CD4-positive, alpha-beta T cell (primary cell): ENCODE measurements at regions not wholly inside any gene's neighbourhood (a gene's known extent, or its start where the extent isn't known, plus 50 kb on each side); places are given as distances from the start of the nearest gene placed in this dataset.
"Not testable (repeated sequence)": the region's sequence is repeated elsewhere in the genome, so short reads cannot be mapped to it uniquely, and the experiment has no call there.

Experiments
- ATAC-seq: fragments of 200-7000 bp; cut with Tn5 transposase; one replicate; pipeline ENCODE4 v1.10.0; 2022; ENCODE audit warnings: mild to moderate bottlenecking; ENCODE audit not compliant: poor library complexity
- CTCF ChIA-PET: fragments of 350-600 bp; sonication (Branson Sonifier 250); formaldehyde crosslinking; loops from one replicate; lab custom pipeline; 2021; ENCODE audit warnings: antibody characterized with exemption, inconsistent platforms; lab: Charles Lee
- POLR2A ChIA-PET: fragments of 350-600 bp; sonication (Branson Sonifier 250); formaldehyde crosslinking; loops from one replicate; lab custom pipeline; 2021; ENCODE audit warnings: antibody characterized with exemption, inconsistent platforms; lab: Charles Lee
- DNase-seq, 14 experiments: peaks; one replicate each; pipeline ENCODE4 v3.0.0-alpha.2; 2013 to 2020; ENCODE audit warnings: mixed read lengths in 2 of 14
- H3K27ac ChIP-seq, 2 donors: one replicate each; pipeline versions ENCODE4 v1.5.1 to v1.7.0; 2013; ENCODE audit warnings: low read length in 2 of 2, low read depth in 1 of 2, mild to moderate bottlenecking in 1 of 2
- H3K27me3 ChIP-seq, 2 experiments: 1 replicate in 1 of 2; 2 replicates in 1 of 2; pipeline versions ENCODE4 v1.6.1 to v1.7.0; 2013; ENCODE audit warnings: low read length in 2 of 2, control low read depth in 1 of 2, mild to moderate bottlenecking in 1 of 2, moderate library complexity in 1 of 2; ENCODE audit not compliant: insufficient read depth in 2 of 2, control insufficient read depth in 1 of 2
- H3K36me3 ChIP-seq: one replicate; pipeline ENCODE4 v1.6.1; 2013; ENCODE audit warnings: low read length, control low read depth; ENCODE audit not compliant: insufficient read depth
- H3K4me1 ChIP-seq: one replicate; pipeline ENCODE4 v1.6.1; 2013; ENCODE audit warnings: low read length, control low read depth; ENCODE audit not compliant: insufficient read depth
- H3K4me3 ChIP-seq: one replicate; pipeline ENCODE4 v1.5.1; 2013; ENCODE audit warnings: mild to moderate bottlenecking, low read length, moderate library complexity
- H3K9me3 ChIP-seq, 2 experiments: 1 replicate in 1 of 2; 2 replicates in 1 of 2; pipeline versions ENCODE4 v1.6.1 to v1.7.0; 2013; ENCODE audit warnings: low read length in 2 of 2, mild to moderate bottlenecking in 2 of 2, control low read depth in 1 of 2, moderate library complexity in 1 of 2; ENCODE audit not compliant: control insufficient read depth in 1 of 2, insufficient read depth in 1 of 2
- H3K27ac Mint-ChIP-seq: one replicate; pipeline ENCODE4 v1.8.0; 2020; ENCODE audit warnings: mixed read lengths
- H3K27me3 Mint-ChIP-seq: one replicate; pipeline ENCODE4 v1.8.0; 2021; ENCODE audit warnings: mixed read lengths
- H3K36me3 Mint-ChIP-seq: one replicate; pipeline ENCODE4 v1.8.0; 2021; ENCODE audit warnings: low read depth, mixed read lengths
- H3K4me1 Mint-ChIP-seq: one replicate; pipeline ENCODE4 v1.8.0; 2021; ENCODE audit warnings: low read depth, mixed read lengths
- H3K4me3 Mint-ChIP-seq: one replicate; pipeline ENCODE4 v1.8.0; 2020; ENCODE audit warnings: mild to moderate bottlenecking, mixed read lengths
- H3K9me3 Mint-ChIP-seq: one replicate; pipeline ENCODE4 v1.8.0; 2020; ENCODE audit warnings: mixed read lengths
- intact Hi-C, 2 experiments: fragments of 100-400 bp; cut with DNase I in 1 of 2; cut with micrococcal nuclease in 1 of 2; formaldehyde crosslinking; loops; one replicate each; pipeline versions ENCODE4 v1.15.1 to v1.9.0; 2023 to 2025; cut with DNase I, micrococcal nuclease

- H3K27ac ChIP-seq, H3K27me3 ChIP-seq, H3K27me3 Mint-ChIP-seq, CTCF ChIA-PET, H3K36me3 ChIP-seq, H3K9me3 ChIP-seq, H3K27ac Mint-ChIP-seq, H3K36me3 Mint-ChIP-seq, POLR2A ChIA-PET, H3K9me3 Mint-ChIP-seq, H3K4me3 Mint-ChIP-seq, H3K4me3 ChIP-seq, intact Hi-C loops, ATAC-seq, DNase-seq, H3K4me1 ChIP-seq: not testable (repeated sequence)
- H3K4me1 Mint-ChIP-seq: peaks cover 26% of the 10 kb centered on the region
Measured at GRCh38 chr21:13543482-13543881, 66.1 kb upstream of the POTED start.

- H3K9me3 Mint-ChIP-seq, H3K27ac ChIP-seq, CTCF ChIA-PET, H3K27me3 ChIP-seq, POLR2A ChIA-PET, H3K36me3 ChIP-seq, H3K4me1 ChIP-seq, intact Hi-C loops, H3K4me3 ChIP-seq, H3K27me3 Mint-ChIP-seq, H3K4me3 Mint-ChIP-seq, H3K36me3 Mint-ChIP-seq, H3K9me3 ChIP-seq: not testable (repeated sequence)
- H3K27ac Mint-ChIP-seq: peak overlapping the region; percentile 51
- ATAC-seq: peak; percentile 97
- DNase-seq: peak in 1 of 14 experiments; percentile 46
- peaks cover 29% of the 10 kb centered on the region for H3K4me1 Mint-ChIP-seq
Measured at GRCh38 chr21:13545525-13545924, 64.1 kb upstream of the POTED start.
